Karpas-422 (cell line): ENCODE measurements at regions not wholly inside any gene's neighbourhood (a gene's known extent, or its start where the extent isn't known, plus 50 kb on each side); places are given as distances from the start of the nearest gene placed in this dataset.

Experiments
- DNase-seq: peaks from one replicate; pipeline ENCODE4 v3.0.0-alpha.2; 2015
- H2AFZ ChIP-seq: fragments of 200-600 bp; sonication (generic); 2 replicates; pipeline ENCODE4 v1.6.1; 2014; ENCODE audit warnings: antibody characterized with exemption, low read length, mixed read lengths
- H3K27ac ChIP-seq: fragments of 200-600 bp; sonication (generic); 2 replicates; pipeline ENCODE4 v1.5.1; 2014; ENCODE audit warnings: mild to moderate bottlenecking, low read length, moderate library complexity
- H3K27me3 ChIP-seq: fragments of 200-600 bp; sonication (generic); 2 replicates; pipeline ENCODE4 v1.6.1; 2014; ENCODE audit warnings: low read length, mixed read lengths
- H3K36me3 ChIP-seq: fragments of 200-600 bp; sonication (generic); 2 replicates; pipeline ENCODE4 v1.6.1; 2014; ENCODE audit warnings: low read length, mixed read lengths; ENCODE audit not compliant: insufficient read depth
- H3K4me1 ChIP-seq: fragments of 200-600 bp; sonication (generic); 2 replicates; pipeline ENCODE4 v1.6.1; 2014; ENCODE audit warnings: mild to moderate bottlenecking, low read length, mixed read lengths
- H3K4me2 ChIP-seq: fragments of 200-600 bp; sonication (generic); 2 replicates; pipeline ENCODE4 v1.6.1; 2014; ENCODE audit warnings: low read length, low read depth, mild to moderate bottlenecking; ENCODE audit not compliant: poor library complexity, severe bottlenecking
- H3K4me3 ChIP-seq: fragments of 200-600 bp; sonication (generic); 2 replicates; pipeline ENCODE4 v1.5.1; 2014; ENCODE audit warnings: mild to moderate bottlenecking, antibody characterized with exemption, low read length, mixed read lengths
- H3K79me2 ChIP-seq: fragments of 200-600 bp; sonication (generic); 2 replicates; pipeline ENCODE4 v1.6.1; 2014; ENCODE audit warnings: mild to moderate bottlenecking, low read length, mixed read lengths
- H3K9ac ChIP-seq: fragments of 200-600 bp; sonication (generic); 2 replicates; pipeline ENCODE4 v1.6.0; 2014; ENCODE audit warnings: low read length
- H3K9me2 ChIP-seq: fragments of 200-600 bp; sonication (generic), shearing (Covaris generic); replicated peaks from 2 replicates; pipeline ENCODE4 v1.6.0; 2014; ENCODE audit warnings: mild to moderate bottlenecking, low read length, moderate library complexity; ENCODE audit not compliant: insufficient read depth
- H3K9me3 ChIP-seq: fragments of 300-700, 200-600 bp; sonication (generic); 2 replicates; pipeline ENCODE4 v1.6.1; 2014; ENCODE audit warnings: low read length, mixed read lengths
- H4K20me1 ChIP-seq: fragments of 200-600 bp; sonication (generic); 2 replicates; pipeline ENCODE4 v1.6.1; 2014; ENCODE audit warnings: mild to moderate bottlenecking, antibody characterized with exemption, low read length, low read depth; ENCODE audit not compliant: insufficient read depth

- Histone ChIP-seq H3K27me3 (no peaks in the 10 kb centered on the region), H3K27ac (no peak overlapping the region), H3K36me3 (no peaks in the 10 kb centered on the region), H3K9me3 (no peaks in the 10 kb centered on the region), H3K4me1 (no peaks in the 10 kb centered on the region), H3K9me2 (no peaks in the 10 kb centered on the region), H3K4me2 (no peak overlapping the region), H3K79me2 (no peaks in the 10 kb centered on the region), H2AFZ (no peak overlapping the region), H3K9ac (no peak overlapping the region), H4K20me1 (no peaks in the 10 kb centered on the region), H3K4me3 (no peak overlapping the region)
- DNase-seq = peak; percentile 42
Measured at GRCh38 chr5:159459951-159460538, 129.8 kb upstream of the IL12B start.

GRCh38 chr5:159463590-159464321, 133.5 kb upstream of the IL12B start:
- no peaks in the 10 kb centered on the region for H3K79me2 ChIP-seq
- H3K9ac ChIP-seq = no peak overlapping the region
- no peaks in the 10 kb centered on the region for H3K9me3 ChIP-seq
- H3K4me3 ChIP-seq = no peak overlapping the region
- H3K4me2 ChIP-seq = no peak overlapping the region
- H4K20me1 ChIP-seq = no peaks in the 10 kb centered on the region
- H3K27ac ChIP-seq = no peak overlapping the region
- no peaks in the 10 kb centered on the region for H3K9me2 ChIP-seq
- no peaks in the 10 kb centered on the region for H3K36me3 ChIP-seq
- no peaks in the 10 kb centered on the region for H3K4me1 ChIP-seq
- no peak overlapping the region for H2AFZ ChIP-seq
- no peaks in the 10 kb centered on the region for H3K27me3 ChIP-seq
- no peak for DNase-seq

DNA sequence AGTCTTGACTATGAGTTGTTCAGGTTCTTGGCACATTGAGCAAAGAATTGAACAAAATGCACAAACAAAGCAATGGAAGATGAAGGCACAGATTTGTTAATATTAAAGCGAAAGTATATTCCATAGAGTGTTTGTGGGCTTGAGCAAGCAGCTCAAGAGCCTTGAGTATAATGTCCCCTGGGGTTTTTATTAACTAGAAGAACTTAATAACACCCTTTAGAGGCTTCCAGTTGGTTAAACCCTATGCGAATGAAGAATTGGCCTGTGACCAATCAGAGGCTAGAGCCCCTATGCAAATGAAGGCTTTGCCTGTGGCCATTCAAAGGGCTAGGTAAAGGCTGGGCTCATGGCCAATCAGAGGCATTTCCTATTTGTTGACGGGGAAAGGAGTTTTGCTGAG, 135.3 kb upstream of the IL12B start:
- Histone ChIP-seq H3K27ac (no peak overlapping the region), H4K20me1 (no peaks in the 10 kb centered on the region), H3K27me3 (no peaks in the 10 kb centered on the region), H3K9me3 (no peaks in the 10 kb centered on the region), H3K4me3 (no peak overlapping the region), H3K4me2 (no peak overlapping the region), H2AFZ (no peak overlapping the region), H3K36me3 (no peaks in the 10 kb centered on the region), H3K79me2 (no peaks in the 10 kb centered on the region), H3K4me1 (no peaks in the 10 kb centered on the region), H3K9ac (no peak overlapping the region), H3K9me2 (no peaks in the 10 kb centered on the region)
- no peak for DNase-seq

DNA sequence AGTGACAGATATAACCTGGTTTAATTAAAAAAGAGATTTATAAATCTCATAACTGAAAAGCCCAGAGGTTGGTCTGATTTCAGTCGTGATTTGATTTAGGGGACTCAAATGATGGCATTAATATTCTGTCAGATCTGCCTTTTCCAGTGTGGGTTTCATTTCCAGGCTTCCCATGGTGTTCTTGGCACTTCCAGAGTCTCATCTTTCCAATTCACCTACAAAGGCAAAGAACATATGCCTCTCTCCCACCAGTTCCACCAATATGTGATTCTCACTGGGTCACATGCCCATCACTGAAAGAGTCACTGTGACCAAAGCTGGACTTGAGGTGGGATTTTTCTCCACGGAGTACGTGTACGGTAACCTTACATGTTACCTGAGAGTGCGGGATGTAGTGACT, 137.4 kb upstream of the IL12B start:
- Histone ChIP-seq H2AFZ (no peak overlapping the region), H3K27ac (no peak overlapping the region), H3K36me3 (no peaks in the 10 kb centered on the region), H3K79me2 (no peaks in the 10 kb centered on the region), H3K4me2 (no peak overlapping the region), H3K9ac (no peak overlapping the region), H3K27me3 (no peaks in the 10 kb centered on the region), H3K4me1 (no peaks in the 10 kb centered on the region), H3K9me2 (no peaks in the 10 kb centered on the region), H4K20me1 (no peaks in the 10 kb centered on the region), H3K4me3 (no peak overlapping the region), H3K9me3 (no peaks in the 10 kb centered on the region)
- no peak for DNase-seq

DNA sequence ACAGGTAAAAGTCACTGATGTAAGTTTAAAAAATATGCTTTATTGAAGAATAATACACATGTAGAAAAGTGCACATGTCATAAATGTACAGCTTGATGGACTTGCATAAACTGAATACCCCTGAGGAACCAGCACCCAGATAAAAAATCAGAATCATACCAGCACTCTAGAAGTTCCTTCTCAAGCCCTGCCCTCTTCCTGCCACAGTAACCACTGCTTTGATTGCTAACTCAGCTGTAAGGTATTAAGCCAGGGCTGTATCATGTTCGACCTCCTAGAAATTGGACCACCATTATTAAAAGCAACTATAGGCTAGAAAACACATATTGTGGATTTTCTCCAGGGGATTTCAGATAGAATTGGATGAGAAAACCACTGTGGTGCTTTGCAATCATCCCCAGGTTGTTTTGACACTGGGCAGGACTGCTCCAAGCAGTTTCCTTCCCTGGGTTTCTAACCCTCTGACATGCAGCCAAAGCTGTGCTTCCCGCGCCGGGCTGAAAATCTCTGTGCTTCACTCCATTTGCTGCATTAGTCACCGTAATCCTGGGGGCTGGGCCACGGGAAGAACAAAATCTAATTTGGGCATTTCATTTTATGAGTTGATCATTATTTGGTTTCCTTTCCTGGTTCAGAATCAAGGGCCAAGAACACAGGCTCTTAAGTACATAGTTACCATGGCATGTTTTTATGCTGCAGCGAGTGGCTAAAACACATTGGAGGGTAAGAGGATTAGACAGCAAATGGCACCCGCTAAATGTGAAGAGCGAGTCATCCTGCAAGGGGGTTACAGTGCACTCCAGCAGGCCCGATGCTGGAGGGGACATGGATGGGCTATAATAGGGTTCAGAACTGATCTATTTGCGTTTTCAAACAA, 139.4 kb upstream of the IL12B start:
- no peak overlapping the region for H3K4me3 ChIP-seq
- no peak for DNase-seq

DNA sequence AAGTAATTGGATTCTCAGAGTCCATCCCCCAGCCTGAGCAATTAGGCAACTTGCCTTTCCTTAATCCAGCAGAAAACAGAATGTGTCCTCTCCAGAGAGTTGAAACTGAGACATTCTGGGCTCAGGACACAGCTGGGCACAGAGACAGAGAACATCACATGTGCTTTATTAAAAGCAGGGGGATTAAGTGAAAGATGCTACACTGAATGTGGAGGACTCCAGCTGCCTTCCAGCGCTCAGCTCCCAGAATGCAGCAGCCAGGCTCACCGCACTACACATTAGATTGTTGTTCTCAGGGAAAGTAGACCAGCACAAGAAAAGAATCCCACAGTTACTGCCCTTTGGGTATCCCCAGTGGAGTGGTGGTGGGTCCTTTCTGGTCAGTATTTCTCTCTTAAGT, 141.6 kb upstream of the IL12B start:
- Histone ChIP-seq H3K9ac (no peak overlapping the region), H2AFZ (no peak overlapping the region), H3K9me3 (peaks cover 15% of the 10 kb centered on the region), H3K27me3 (no peaks in the 10 kb centered on the region), H3K36me3 (no peaks in the 10 kb centered on the region), H3K27ac (no peak overlapping the region), H3K9me2 (no peaks in the 10 kb centered on the region), H3K4me3 (no peak overlapping the region), H3K4me2 (no peak overlapping the region), H3K79me2 (no peaks in the 10 kb centered on the region), H4K20me1 (no peaks in the 10 kb centered on the region), H3K4me1 (no peaks in the 10 kb centered on the region)
- DNase-seq = no peak

More for the DNA sequence above, 139.4 kb upstream of the IL12B start:
- Histone ChIP-seq H4K20me1 (no peaks in the 10 kb centered on the region), H3K27ac (no peak overlapping the region), H3K36me3 (no peaks in the 10 kb centered on the region), H3K9me3 (peaks cover 5% of the 10 kb centered on the region; the same call in 1 of the 2 replicates), H3K79me2 (no peaks in the 10 kb centered on the region), H3K4me2 (no peak overlapping the region), H3K4me1 (no peaks in the 10 kb centered on the region), H2AFZ (no peak overlapping the region), H3K9me2 (no peaks in the 10 kb centered on the region), H3K27me3 (no peaks in the 10 kb centered on the region), H3K9ac (no peak overlapping the region)

DNA sequence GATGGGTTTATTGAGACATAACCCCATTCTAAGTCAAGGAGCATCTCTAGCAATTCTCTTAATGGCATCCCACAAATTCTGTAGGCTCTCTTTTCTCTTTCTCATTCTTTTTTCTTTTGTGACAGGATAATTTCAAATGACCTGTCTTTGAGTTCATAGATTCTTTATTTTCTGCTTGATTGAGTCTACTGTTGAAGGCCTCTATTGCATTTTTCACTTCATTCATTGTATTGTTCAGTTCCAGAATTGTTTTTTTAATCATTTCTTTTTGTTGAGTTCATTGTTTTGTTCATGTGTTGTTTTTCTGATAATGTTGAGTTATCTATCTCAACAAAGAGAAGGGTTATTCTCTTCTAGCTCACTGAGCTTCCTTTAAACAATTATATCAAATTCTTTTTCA, 144.7 kb upstream of the IL12B start:
- Histone ChIP-seq H3K36me3 (no peaks in the 10 kb centered on the region), H3K4me1 (no peaks in the 10 kb centered on the region), H3K79me2 (no peaks in the 10 kb centered on the region), H3K9me3 (peaks cover 15% of the 10 kb centered on the region), H3K4me2 (no peak overlapping the region), H3K4me3 (no peak overlapping the region), H4K20me1 (no peaks in the 10 kb centered on the region), H3K27ac (no peak overlapping the region), H3K27me3 (no peaks in the 10 kb centered on the region), H3K9me2 (no peaks in the 10 kb centered on the region), H2AFZ (no peak overlapping the region), H3K9ac (no peak overlapping the region)
- DNase-seq = no peak

DNA sequence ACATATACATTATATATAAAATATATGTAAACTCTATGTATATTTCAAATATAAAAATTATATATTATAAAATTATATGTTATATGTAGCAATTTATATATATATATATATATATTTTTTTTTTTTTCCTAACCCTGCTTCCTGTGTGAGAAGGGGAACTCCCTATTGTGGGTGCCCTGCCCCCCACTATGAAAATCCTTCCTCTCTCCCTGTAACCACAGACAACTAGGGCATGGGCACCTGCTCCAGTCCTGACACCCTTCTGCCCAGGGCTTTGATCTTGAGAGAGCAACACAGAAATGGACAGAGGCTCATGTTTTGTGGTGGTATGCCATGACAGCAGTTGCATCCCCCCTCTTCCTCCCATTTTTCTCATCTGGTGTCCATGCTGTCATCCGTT, 148.7 kb upstream of the IL12B start:
- H3K9me2 ChIP-seq = no peaks in the 10 kb centered on the region
- H3K27me3 ChIP-seq = no peaks in the 10 kb centered on the region
- no peaks in the 10 kb centered on the region for H3K79me2 ChIP-seq
- no peaks in the 10 kb centered on the region for H3K36me3 ChIP-seq
- no peaks in the 10 kb centered on the region for H4K20me1 ChIP-seq
- no peaks in the 10 kb centered on the region for H3K4me1 ChIP-seq
- no peak overlapping the region for H2AFZ ChIP-seq
- no peak overlapping the region for H3K4me3 ChIP-seq
- peaks cover 15% of the 10 kb centered on the region for H3K9me3 ChIP-seq
- no peak overlapping the region for H3K9ac ChIP-seq
- H3K4me2 ChIP-seq = no peak overlapping the region
- no peak overlapping the region for H3K27ac ChIP-seq
- no peak for DNase-seq
